HG02571 (cell line): ENCODE measurements at regions not wholly inside any gene's neighbourhood (a gene's known extent, or its start where the extent isn't known, plus 50 kb on each side); places are given as distances from the start of the nearest gene placed in this dataset.
"Not testable (repeated sequence)": the region's sequence is repeated elsewhere in the genome, so short reads cannot be mapped to it uniquely, and the experiment has no call there.

Experiments used
- ATAC-seq: cut with Tn5 transposase; IDR thresholded peaks from one replicate; pipeline ENCODE4 v1.9.1; 2021; ENCODE audit warnings: mild to moderate bottlenecking, moderate library complexity; ENCODE audit not compliant: unreplicated experiment

DNA sequence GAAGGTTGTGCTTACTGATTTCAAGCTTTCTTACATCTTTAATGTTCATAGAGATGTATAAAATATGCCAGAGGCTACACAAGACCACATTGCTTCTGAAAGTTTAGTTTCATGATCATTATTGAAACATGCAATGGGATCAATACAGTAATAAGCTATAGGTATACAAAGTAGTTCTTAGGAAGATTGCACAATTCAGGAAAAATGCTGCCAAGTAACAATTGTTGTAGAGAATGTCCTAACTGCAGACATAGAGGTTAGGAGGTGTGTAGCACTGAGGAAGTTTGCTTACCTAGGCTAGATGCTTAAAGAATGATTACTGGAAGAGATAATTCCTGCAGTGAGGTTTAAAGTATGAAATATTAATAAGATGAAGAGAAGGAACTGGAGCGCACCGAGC lies 259.5 kb upstream of the CYRIA start:
- ATAC-seq = no peak

DNA sequence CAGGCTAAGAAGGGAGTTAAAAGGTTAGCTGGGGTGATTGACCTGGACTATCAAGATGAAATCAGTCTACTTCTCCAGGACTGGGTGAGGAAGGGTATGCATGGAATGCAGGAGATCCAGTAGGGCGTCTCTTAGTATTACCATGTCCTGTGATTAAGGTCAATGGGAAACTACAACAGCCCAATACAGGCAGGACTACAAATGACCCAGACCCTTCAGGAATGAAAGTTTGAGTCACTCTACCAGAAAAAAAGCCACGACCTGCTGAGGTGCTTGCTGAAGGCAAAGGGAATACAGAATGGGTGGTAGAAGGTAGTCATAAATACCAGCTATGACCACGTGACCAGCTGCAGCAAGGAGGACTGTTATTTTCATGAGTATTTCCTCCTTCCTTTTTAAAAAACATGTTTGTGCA lies 249.7 kb upstream of the CYRIA start:
- ATAC-seq = not testable (repeated sequence)

- no peak for ATAC-seq
These were observed 246.1 kb upstream of the CYRIA start for GRCh38 chr2:16911746-16912145.

GRCh38 chr2:16908656-16909055 lies 243.0 kb upstream of the CYRIA start:
- no peak for ATAC-seq

- no peak for ATAC-seq
These were observed 242.1 kb upstream of the CYRIA start for GRCh38 chr2:16907645-16908282.

GRCh38 chr2:16905325-16905724 lies 239.7 kb upstream of the CYRIA start:
- ATAC-seq = not testable (repeated sequence)

DNA sequence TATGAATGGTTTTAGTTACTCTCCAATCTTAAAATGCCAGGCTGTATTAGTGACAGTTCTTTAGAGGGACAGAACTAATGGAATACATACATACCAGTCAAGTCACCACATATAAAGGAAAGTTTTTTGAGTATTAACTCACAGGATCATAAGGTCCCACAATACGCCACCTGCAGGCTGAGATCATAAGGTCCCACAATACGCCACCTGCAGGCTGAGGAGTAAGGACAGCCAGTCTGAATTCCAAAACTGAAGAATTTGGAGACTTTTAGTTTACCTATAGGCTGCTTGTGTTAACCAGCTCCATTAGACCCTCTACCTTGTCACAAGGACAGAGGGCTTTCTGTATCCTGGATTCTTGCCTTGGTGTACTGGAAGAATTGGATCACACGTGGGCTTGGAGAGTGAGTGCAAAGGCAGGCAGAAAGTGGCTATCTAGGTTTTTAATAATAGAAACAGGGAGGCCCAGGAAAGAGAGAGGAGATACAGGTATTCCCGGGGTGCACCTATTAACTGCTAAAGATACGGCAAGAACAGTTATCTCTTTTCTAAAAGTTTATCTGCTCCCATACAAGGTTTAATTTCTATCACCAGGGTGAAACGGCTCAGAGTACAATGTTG lies 234.9 kb upstream of the CYRIA start:
- ATAC-seq = peak; percentile 83

GRCh38 chr2:16899958-16900357 lies 234.3 kb upstream of the CYRIA start:
- ATAC-seq = no peak

DNA sequence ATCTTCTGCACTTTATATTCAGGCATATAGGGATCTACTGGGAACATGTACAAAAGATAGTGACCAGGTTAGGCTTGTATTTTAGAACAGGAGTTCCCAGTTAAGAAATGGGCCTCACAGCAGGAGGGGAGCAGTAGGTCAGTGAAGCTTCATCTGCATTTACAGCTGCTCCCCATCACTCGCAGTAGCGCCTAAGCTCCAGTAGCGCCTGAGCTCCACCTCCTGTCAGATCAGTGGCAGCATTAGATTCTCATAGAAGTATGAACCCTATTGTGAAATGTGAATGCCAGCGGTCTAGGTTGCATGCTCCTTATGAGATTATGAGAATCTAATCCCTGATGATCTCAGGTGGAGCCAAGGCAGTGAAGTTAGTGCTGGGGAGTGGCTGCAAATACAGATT lies 224.4 kb upstream of the CYRIA start:
- no peak for ATAC-seq

DNA sequence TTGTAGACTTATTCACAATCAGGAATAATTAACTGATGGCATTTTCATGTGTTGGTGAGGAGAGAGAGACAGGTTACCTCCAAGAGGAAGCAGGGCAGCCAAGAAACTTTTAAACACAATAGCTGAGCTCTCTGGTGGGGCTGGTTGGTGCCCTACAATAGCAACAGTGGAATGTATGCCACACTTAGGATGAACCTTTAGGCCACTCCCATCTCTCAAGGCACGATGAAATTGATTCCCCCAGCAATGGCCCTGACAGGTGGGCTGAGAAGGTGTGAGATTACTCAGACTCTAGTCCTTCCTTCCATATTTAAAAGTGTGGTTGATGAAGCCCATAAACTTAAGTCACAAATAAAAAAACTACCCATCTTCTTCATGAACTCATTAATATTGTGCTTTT lies 219.4 kb upstream of the CYRIA start:
- no peak for ATAC-seq

- ATAC-seq = no peak
These were observed 217.1 kb upstream of the CYRIA start for GRCh38 chr2:16882706-16883105.

- no peak for ATAC-seq
These were observed 215.5 kb upstream of the CYRIA start for GRCh38 chr2:16881122-16881521.

DNA sequence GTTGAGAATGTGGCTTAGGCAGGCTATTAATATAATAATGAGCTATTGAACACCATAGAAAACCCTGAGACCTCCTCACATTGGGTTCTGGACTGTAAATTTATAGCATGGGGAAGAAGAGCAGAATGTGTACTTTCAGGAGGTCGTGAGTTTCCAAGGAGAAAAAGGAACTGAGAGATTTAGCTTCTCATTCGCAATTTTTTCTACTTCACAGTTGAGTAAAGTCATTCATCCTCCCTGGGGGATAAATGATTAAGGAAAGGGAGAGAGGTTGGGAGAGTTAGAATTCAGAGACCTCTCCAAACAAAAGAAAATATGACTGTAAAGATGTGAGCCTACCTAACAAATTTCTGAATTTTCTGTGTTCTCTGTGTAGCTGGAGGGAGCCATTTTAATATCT lies 205.8 kb upstream of the CYRIA start:
- no peak for ATAC-seq

- ATAC-seq = no peak
These were observed 204.9 kb upstream of the CYRIA start for GRCh38 chr2:16870491-16871076.

DNA sequence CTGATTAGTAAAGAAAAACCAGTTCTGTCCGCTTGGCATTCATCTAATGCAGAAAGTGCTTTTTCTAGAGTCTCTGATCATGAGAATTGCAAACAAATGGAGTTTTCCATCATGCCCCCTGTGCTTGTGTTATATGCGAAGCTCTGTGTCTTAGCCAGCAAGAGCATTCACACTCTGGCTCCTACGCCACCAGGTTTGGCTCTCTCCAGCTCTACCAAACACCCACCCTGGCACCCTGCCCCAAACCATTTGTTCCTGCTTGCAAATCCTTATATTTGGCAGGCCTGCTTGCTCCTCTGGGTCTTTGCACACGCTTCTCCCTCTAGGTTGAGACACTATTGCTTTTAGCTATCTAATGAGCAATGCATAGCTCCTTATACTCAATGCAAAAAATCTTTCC lies 204.1 kb upstream of the CYRIA start:
- no peak for ATAC-seq

- ATAC-seq = no peak
These were observed 196.8 kb upstream of the CYRIA start for GRCh38 chr2:16862471-16862870.

GRCh38 chr2:16861530-16861929 lies 195.9 kb upstream of the CYRIA start:
- ATAC-seq = no peak

- ATAC-seq = no peak
These were observed 195.5 kb upstream of the CYRIA start for GRCh38 chr2:16861111-16861510.

DNA sequence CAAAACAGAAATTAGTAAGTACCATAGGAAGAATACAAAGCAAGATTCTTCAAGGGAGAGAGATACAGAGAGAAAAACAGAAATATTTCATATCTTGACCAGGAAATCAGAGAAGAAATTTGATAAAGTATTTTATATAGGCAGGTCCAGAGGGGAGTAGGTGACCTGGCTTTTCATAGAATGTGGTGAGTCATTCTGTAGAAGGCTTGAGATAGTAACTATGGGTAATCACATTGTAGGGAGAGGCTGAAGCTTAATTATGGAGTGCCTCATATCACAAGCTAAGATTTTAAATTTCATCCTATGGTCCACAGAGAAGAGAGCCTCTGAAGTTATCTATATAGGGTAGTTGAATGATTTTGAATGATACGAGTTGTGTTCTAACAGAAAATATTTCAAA lies 195.0 kb upstream of the CYRIA start:
- no peak for ATAC-seq

- no peak for ATAC-seq
These were observed 189.5 kb upstream of the CYRIA start for GRCh38 chr2:16855183-16855582.

GRCh38 chr2:16853088-16853487 lies 187.5 kb upstream of the CYRIA start:
- ATAC-seq = no peak

- no peak for ATAC-seq
These were observed 187.0 kb upstream of the CYRIA start for GRCh38 chr2:16852651-16853050.

GRCh38 chr2:16851126-16851525 lies 185.5 kb upstream of the CYRIA start:
- no peak for ATAC-seq
